NCI-H2196 treated with DMSO at 0.1 percent for 48 hours (cell line): ENCODE measurements at regions not wholly inside any gene's neighbourhood (a gene's known extent, or its start where the extent isn't known, plus 50 kb on each side); places are given as distances from the start of the nearest gene placed in this dataset.
"Not testable (repeated sequence)": the region's sequence is repeated elsewhere in the genome, so short reads cannot be mapped to it uniquely, and the experiment has no call there.

Experiments used
- DNase-seq: peaks from one replicate; lab custom pipeline; 2025; ENCODE audit not compliant: unreplicated experiment; lab: John Stamatoyannopoulos, UW

GRCh38 chr3:170711786-170712185, 125.9 kb upstream of the SLC7A14 start:
- no peak for DNase-seq

DNA sequence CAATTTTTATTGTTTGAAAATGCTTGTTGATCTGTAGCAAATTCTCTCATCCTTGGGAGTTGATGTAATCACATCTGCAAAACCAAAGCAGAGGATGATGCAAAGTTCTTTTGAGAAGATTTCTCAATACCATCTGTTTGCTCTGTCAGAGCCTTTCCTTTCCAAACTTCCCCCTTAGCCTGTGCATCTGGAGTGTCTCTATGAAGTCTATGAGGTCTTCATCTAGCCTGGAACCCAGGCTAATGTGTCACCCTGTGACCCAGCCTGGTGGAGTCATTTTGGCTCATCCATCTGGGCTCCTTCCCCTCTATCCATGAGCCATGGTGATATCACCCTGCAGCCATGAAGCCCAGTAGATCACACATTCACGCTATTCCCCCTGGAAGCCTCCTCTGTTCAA, 123.2 kb upstream of the SLC7A14 start:
- no peak for DNase-seq

GRCh38 chr3:170707899-170708298, 122.0 kb upstream of the SLC7A14 start:
- DNase-seq: no peak

GRCh38 chr3:170705131-170705530, 119.3 kb upstream of the SLC7A14 start:
- DNase-seq: no peak

DNA sequence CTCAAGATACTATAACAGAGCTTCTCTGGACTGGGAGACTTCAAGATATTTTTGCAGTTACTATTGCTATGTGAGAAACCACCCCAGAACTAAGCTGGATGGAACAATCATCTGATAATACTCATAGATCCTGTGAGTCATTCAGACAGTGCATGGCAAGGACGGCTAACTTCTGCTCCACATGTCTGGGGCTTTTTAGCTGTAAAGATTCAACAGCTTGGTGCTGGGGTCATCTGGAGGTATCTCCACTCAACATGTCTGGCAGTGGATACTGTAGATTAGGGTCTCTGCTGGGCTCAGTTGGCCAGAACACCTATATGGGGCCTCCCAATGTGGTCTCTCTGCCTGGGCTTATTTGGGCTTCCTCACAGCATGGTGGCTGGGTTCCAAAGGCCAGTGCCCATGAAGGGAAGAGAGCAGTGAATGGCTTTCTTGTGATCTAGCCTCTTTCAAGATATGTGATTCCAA, 117.3 kb upstream of the SLC7A14 start:
- no peak for DNase-seq

GRCh38 chr3:170701696-170702678, 116.1 kb upstream of the SLC7A14 start:
- DNase-seq: no peak

- no peak for DNase-seq
Observed at GRCh38 chr3:170700054-170700404, 114.2 kb upstream of the SLC7A14 start.

DNA sequence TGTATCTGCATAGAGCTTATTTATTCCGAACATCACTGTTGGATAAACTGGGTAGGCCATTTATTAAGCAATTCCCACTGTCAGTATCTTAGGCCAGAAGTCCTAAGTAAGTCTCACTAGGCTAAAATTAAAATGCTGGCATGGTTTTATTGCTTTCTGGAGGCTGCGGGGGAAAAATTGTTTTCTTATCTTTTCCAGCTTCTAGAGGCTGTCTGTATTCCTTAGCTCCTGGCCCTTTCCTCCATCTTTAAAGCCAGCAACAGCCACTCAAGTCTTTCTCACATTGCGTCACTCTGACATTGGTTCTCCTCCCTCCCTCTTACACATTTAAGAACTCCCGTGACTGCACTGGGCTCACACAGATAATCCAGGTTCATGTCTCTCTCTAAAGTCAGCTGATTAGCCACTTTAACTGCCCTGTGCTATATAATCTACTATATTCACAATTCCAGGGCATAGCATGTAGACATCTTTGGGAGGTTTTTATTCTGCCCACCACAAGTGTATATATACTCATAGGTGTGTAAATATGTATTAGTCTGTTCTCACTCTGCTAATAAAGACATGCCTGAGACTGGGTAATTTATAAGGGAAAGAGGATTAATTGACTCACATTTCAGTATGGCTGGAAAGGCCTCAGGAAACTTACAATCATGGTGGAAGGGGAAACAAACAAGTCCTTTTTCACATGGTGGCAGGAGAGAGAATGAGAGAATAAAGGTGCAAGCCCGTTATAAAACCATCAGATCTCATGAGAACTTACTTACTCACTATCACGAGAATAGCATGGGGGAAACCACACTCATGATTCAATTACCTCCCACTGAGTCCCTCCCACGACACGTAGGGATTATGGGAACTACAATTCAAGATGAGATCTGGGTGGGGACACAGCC, 113.5 kb upstream of the SLC7A14 start:
- DNase-seq: no peak

DNA sequence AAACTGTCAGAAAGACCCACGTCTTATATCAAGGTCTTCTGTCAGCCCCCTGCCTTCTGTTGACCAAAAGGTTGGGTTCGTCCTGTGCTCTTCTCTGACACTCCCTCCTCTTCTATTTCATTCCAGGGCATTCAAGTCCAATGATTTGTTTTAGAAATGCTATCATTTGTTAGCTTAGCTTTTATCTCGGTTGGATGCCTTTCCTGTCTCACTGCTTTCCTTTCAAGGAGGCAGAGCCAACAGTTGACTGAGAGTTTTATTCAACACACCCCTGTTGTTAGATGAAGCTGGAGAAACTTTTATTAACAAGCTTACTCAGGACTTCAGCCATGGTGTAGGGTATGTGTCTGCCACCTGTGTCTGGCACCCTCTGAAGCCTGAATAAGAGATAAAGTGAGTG, 112.0 kb upstream of the SLC7A14 start:
- no peak for DNase-seq

DNA sequence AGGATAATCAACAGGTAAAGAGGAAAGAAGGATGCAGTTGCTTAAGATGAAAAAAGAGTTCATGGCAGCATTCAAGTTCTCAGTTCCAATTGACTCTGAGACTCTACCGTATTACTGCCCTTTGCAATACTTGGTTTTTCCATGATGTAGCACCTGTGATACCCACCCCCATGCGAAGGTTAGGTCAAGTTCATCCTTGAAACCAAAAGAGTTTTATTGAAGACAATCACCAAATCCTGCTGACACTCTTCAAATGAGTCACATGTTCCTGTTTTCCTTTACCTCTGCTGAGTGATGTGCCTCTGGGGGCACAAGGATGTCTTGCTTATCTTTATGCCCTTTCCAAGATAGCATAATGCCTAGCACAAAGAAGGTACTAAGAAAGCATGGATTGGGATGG, 111.3 kb upstream of the SLC7A14 start:
- DNase-seq: no peak

- DNase-seq: no peak
Observed at GRCh38 chr3:170695486-170696064, 109.7 kb upstream of the SLC7A14 start.

DNA sequence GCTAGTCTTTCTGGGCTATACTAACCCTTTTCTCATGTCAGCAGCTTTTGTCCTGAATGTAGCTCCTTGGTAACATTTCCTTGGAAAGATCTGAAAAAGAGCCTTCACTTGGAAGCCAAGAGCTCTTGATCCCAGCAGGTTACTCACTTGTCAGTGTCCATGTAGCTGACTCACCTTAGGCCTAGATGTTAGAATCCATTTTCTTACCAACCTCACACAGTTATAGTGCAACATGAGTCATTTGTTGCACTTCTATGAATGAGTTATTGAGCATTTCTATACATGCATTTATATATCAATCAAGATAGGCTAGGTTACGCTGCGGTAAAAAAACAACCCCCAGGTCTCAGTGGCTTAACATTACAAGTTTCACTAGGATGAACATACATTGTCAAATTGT, 106.8 kb upstream of the SLC7A14 start:
- DNase-seq: no peak

DNA sequence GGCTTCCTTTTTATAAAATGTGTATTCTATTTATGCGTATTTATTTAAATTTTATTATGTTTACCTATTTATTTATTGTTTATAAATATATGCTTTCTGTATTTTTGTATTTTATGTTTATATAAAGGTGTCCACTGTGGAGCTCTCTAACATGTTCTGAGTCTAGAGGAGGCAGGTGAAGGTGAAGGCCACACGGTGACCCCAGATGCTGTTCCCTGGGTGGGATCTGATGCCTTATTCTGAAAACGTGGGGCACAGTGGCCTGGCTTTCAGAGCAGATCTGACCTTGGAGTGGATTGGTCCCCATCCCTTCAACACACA, 104.7 kb upstream of the SLC7A14 start:
- DNase-seq: no peak

- DNase-seq: no peak
Observed at GRCh38 chr3:170689893-170690660, 104.2 kb upstream of the SLC7A14 start.

- DNase-seq: peak; percentile 42
Observed at GRCh38 chr3:170689296-170689829, 103.5 kb upstream of the SLC7A14 start.

GRCh38 chr3:170688222-170688621, 102.3 kb upstream of the SLC7A14 start:
- not testable (repeated sequence) for DNase-seq

GRCh38 chr3:170680593-170680992, 94.7 kb upstream of the SLC7A14 start:
- DNase-seq: no peak

GRCh38 chr3:170679190-170679589, 93.3 kb upstream of the SLC7A14 start:
- DNase-seq: no peak

- no peak for DNase-seq
Observed at GRCh38 chr3:170670504-170670903, 84.6 kb upstream of the SLC7A14 start.

DNA sequence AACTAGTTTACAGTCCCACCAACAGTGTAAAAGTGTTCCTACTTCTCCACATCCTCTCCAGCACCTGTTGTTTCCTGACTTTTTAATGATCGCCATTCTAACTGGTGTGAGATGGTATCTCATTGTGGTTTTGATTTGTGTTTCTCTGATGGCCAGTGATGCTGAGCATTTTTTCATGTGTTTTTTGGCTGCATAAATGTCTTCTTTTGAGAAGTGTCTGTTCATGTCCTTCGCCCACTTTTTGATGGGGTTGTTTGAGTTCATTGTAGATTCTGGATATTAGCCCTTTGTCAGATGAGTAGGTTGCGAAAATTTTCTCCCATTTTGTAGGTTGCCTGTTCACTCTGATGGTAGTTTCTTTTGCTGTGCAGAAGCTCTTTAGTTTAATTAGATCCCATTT, 77.1 kb upstream of the SLC7A14 start:
- not testable (repeated sequence) for DNase-seq

- no peak for DNase-seq
Observed at GRCh38 chr3:170660139-170660538, 74.3 kb upstream of the SLC7A14 start.
